HL-60 (cell line): ENCODE measurements at regions not wholly inside any gene's neighbourhood (a gene's known extent, or its start where the extent isn't known, plus 50 kb on each side); places are given as distances from the start of the nearest gene placed in this dataset.

ENCODE experiments used
- CTCF ChIP-seq: IDR thresholded peaks from one replicate; pipeline ENCODE4 v1.5.1; 2011; ENCODE audit warnings: low read length, control low read depth, inconsistent platforms; ENCODE audit not compliant: insufficient read depth
- GABPA ChIP-seq: IDR thresholded peaks from 2 replicates; pipeline ENCODE4 v1.6.1; 2012; ENCODE audit warnings: low read depth

DNA sequence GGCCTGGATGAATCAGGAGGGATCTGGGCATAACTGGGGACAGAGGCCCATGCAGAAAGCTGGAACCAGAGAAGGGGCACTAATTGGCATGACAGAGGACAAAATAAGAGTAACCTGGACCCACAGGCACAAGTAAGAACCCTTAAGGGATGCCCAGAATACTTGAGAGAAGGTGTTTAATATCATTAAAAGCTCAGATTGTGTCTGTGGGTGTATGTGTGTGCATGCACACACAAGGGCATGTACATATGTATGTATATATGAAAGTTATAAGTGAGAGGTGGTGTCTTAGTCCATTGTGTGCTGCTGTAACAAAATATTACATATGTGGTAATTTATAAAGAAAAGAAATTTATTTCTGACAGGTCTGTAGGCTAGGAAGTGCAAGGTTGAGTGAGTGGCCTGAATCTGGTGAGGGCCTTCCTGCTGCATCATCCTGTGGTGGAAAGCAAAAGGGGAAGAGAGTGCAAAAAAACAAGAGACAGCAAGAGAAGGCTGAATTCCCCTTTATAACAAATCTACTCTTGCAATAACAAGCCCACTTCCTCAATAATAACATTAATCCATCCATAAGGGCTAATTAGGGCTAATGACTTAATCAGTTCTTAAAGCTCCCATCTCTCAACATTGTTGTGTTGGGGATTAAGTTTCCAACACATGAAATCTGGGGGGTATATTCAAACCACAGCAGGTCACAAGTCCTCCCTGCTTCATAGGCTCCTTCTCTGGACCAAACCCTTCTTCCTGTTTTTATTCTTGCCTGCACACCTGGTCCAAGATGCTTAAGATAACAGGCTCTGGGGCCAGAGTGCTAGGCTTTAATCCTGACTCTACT is 68.3 kb upstream of the POU2AF2 start:
- TF ChIP-seq CTCF (no peak), GABPA (no peak)
